ENCODE measurements at regions not wholly inside any gene's neighbourhood (a gene's known extent, or its start where the extent isn't known, plus 50 kb on each side); places are given as distances from the start of the nearest gene placed in this dataset.

GRCh38 chr15:81498294-81498693 is 124.3 kb upstream of the TMC3 start:
- in situ Hi-C loops (cut with MboI) (loop anchor here (10.0 to 25.0 kb wide), 2 partner anchors 437 to 614 kb away; no protein-coding TSS in a partner anchor), intact Hi-C loops (cut with micrococcal nuclease) (no loop called here)
- no peak for FAIRE-seq
- Histone ChIP-seq H3K79me2 (ENCODE audit: control insufficient read depth, insufficient read depth, low read length) (no peaks in the 10 kb centered on the region), H2AFZ (ENCODE audit: low read depth, low read length) (no peak overlapping the region), H4K20me1 (replicated peaks; ENCODE audit: control insufficient read depth, insufficient read depth, low read length) (no peaks in the 10 kb centered on the region), H3K4me3 (no peak overlapping the region), H3K36me3 (ENCODE audit: control insufficient read depth, insufficient read depth, low read length) (no peaks in the 10 kb centered on the region), H3K27ac (ENCODE audit: extremely low read depth, low read depth, low read length) (no peak overlapping the region), H3K4me2 (ENCODE audit: insufficient read depth, low read length) (no peak overlapping the region), H3K4me1 (replicated peaks in 1 of 2; ENCODE audit: control insufficient read depth in 2 of 2, insufficient read depth in 2 of 2, low read length in 2 of 2) (no peaks in the 10 kb centered on the region), H3K9me1 (ENCODE audit: control insufficient read depth, insufficient read depth, low read length) (no peaks in the 10 kb centered on the region), H3K27me3 (ENCODE audit: control insufficient read depth in 2 of 2, insufficient read depth in 2 of 2, low read length in 2 of 2) (peaks cover 0 to 23% of the 10 kb centered on the region in 2 experiments; a peak in 3 of 5 replicates), H3K9me3 (replicated peaks; ENCODE audit: control insufficient read depth, insufficient read depth, low read depth, low read length) (no peaks in the 10 kb centered on the region), H3K9ac (ENCODE audit: insufficient read depth in 1 of 2, low read depth in 2 of 2, low read length in 2 of 2) (no peak overlapping the region)
- ChIA-PET CTCF (ENCODE audit: low intra/inter-chr PET ratio) (no interaction called here), POLR2A (no interaction called here)
- no peak for ATAC-seq
- TF ChIP-seq CSDE1 (IDR thresholded peaks at IDR 0.05) (no peak), NFRKB (IDR thresholded peaks at IDR 0.05; ENCODE audit: low read depth) (no peak), ZNF511 (CRISPR knock-in tag; IDR thresholded peaks at IDR 0.05) (no peak), GTF2F1 (IDR thresholded peaks at IDR 0.05; ENCODE audit: low read depth, low read length) (no peak), HEY1 (CRISPR knock-in tag; IDR thresholded peaks at IDR 0.05; ENCODE audit: borderline replicate concordance) (no peak), ZNF398 (CRISPR knock-in tag; IDR thresholded peaks at IDR 0.05) (no peak), HDAC6 (IDR thresholded peaks at IDR 0.05; ENCODE audit: low read depth, low read length) (no peak), STAT5B (CRISPR knock-in tag; IDR thresholded peaks at IDR 0.05) (no peak), ZNF584 (CRISPR knock-in tag; IDR thresholded peaks at IDR 0.05; ENCODE audit: low read depth) (no peak), SP2 (IDR thresholded peaks at IDR 0.05; ENCODE audit: extremely low read depth, low read depth, low read length, poor library complexity, severe bottlenecking) (no peak), CCNT2 (IDR thresholded peaks at IDR 0.05; ENCODE audit: borderline replicate concordance, extremely low read depth, insufficient read length, low read depth, low read length) (no peak), KLF1 (tag; IDR thresholded peaks at IDR 0.05) (no peak), DEAF1 (CRISPR knock-in tag; IDR thresholded peaks at IDR 0.05) (no peak), FOSL1 (tag; conservative IDR thresholded peaks at IDR 0.05) (no peak), ZNF444 (CRISPR knock-in tag; IDR thresholded peaks at IDR 0.05) (no peak), NFYB (IDR thresholded peaks at IDR 0.05; ENCODE audit: extremely low read depth, insufficient read length) (no peak), U2AF2 (optimal IDR thresholded peaks at IDR 0.05; ENCODE audit: low read depth, low read length) (no peak), HES1 (IDR thresholded peaks at IDR 0.05; ENCODE audit: low read depth) (no peak)
- DNase-seq (ENCODE audit: extremely low read depth in 1 of 4, low spot score in 3 of 4), result no peak
- WGBS (ENCODE audit: insufficient coverage, low coverage, missing lambda C conversion rate), result 2% methylated on average over 6 of the region's 6 CpGs
- BruUV-seq (replicated peaks), result no TSS peak
